ENCODE measurements at regions not wholly inside any gene's neighbourhood (a gene's known extent, or its start where the extent isn't known, plus 50 kb on each side); places are given as distances from the start of the nearest gene placed in this dataset.

- TF ChIP-seq TAF1 (IDR thresholded peaks at IDR 0.05; ENCODE audit: borderline replicate concordance, insufficient read depth, low read length) (no peak), REST (IDR thresholded peaks at IDR 0.05; ENCODE audit: insufficient read depth in 1 of 2, low read depth in 2 of 2, low read length in 2 of 2) (no peak), FOXP2 (optimal IDR thresholded peaks at IDR 0.05; ENCODE audit: borderline replicate concordance, extremely low read depth, extremely low read length, insufficient read depth) (no peak), POLR2AphosphoS5 (IDR thresholded peaks at IDR 0.05; ENCODE audit: low read depth, low read length) (no peak), SIN3A (IDR thresholded peaks at IDR 0.05; ENCODE audit: borderline replicate concordance, insufficient read depth, low read length) (no peak)
Measured at GRCh38 chr2:4012197-4012596, 308.8 kb downstream of the DCDC2C start.

GRCh38 chr2:4018535-4018934 lies 315.2 kb downstream of the DCDC2C start:
- TF ChIP-seq REST (IDR thresholded peaks at IDR 0.05; ENCODE audit: insufficient read depth in 1 of 2, low read depth in 2 of 2, low read length in 2 of 2) = no peak
- no peak for TF ChIP-seq TAF1 (IDR thresholded peaks at IDR 0.05; ENCODE audit: borderline replicate concordance, insufficient read depth, low read length)
- TF ChIP-seq POLR2AphosphoS5 (IDR thresholded peaks at IDR 0.05; ENCODE audit: low read depth, low read length) = no peak
- TF ChIP-seq SIN3A (IDR thresholded peaks at IDR 0.05; ENCODE audit: borderline replicate concordance, insufficient read depth, low read length) = no peak
- no peak for TF ChIP-seq FOXP2 (optimal IDR thresholded peaks at IDR 0.05; ENCODE audit: borderline replicate concordance, extremely low read depth, extremely low read length, insufficient read depth)

- TF ChIP-seq POLR2AphosphoS5 (IDR thresholded peaks at IDR 0.05; ENCODE audit: low read depth, low read length) = no peak
- no peak for TF ChIP-seq FOXP2 (optimal IDR thresholded peaks at IDR 0.05; ENCODE audit: borderline replicate concordance, extremely low read depth, extremely low read length, insufficient read depth)
- no peak for TF ChIP-seq TAF1 (IDR thresholded peaks at IDR 0.05; ENCODE audit: borderline replicate concordance, insufficient read depth, low read length)
- TF ChIP-seq SIN3A (IDR thresholded peaks at IDR 0.05; ENCODE audit: borderline replicate concordance, insufficient read depth, low read length) = no peak
- no peak for TF ChIP-seq REST (IDR thresholded peaks at IDR 0.05; ENCODE audit: insufficient read depth in 1 of 2, low read depth in 2 of 2, low read length in 2 of 2)
Measured at GRCh38 chr2:4020153-4020552, 316.8 kb downstream of the DCDC2C start.

- TF ChIP-seq FOXP2 (optimal IDR thresholded peaks at IDR 0.05; ENCODE audit: borderline replicate concordance, extremely low read depth, extremely low read length, insufficient read depth) = no peak
- no peak for TF ChIP-seq POLR2AphosphoS5 (IDR thresholded peaks at IDR 0.05; ENCODE audit: low read depth, low read length)
- no peak for TF ChIP-seq REST (IDR thresholded peaks at IDR 0.05; ENCODE audit: insufficient read depth in 1 of 2, low read depth in 2 of 2, low read length in 2 of 2)
- no peak for TF ChIP-seq TAF1 (IDR thresholded peaks at IDR 0.05; ENCODE audit: borderline replicate concordance, insufficient read depth, low read length)
- no peak for TF ChIP-seq SIN3A (IDR thresholded peaks at IDR 0.05; ENCODE audit: borderline replicate concordance, insufficient read depth, low read length)
Measured at GRCh38 chr2:4020649-4021048, 317.3 kb downstream of the DCDC2C start.

- TF ChIP-seq REST (IDR thresholded peaks at IDR 0.05; ENCODE audit: insufficient read depth in 1 of 2, low read depth in 2 of 2, low read length in 2 of 2) (no peak), FOXP2 (optimal IDR thresholded peaks at IDR 0.05; ENCODE audit: borderline replicate concordance, extremely low read depth, extremely low read length, insufficient read depth) (no peak), POLR2AphosphoS5 (IDR thresholded peaks at IDR 0.05; ENCODE audit: low read depth, low read length) (no peak), SIN3A (IDR thresholded peaks at IDR 0.05; ENCODE audit: borderline replicate concordance, insufficient read depth, low read length) (no peak), TAF1 (IDR thresholded peaks at IDR 0.05; ENCODE audit: borderline replicate concordance, insufficient read depth, low read length) (no peak)
Measured at GRCh38 chr2:4024605-4025004, 321.2 kb downstream of the DCDC2C start.
